Right lobe of liver (tissue), 6 donors: ENCODE measurements at regions not wholly inside any gene's neighbourhood (a gene's known extent, or its start where the extent isn't known, plus 50 kb on each side); places are given as distances from the start of the nearest gene placed in this dataset.
A peak's percentile ranks its signal among the peaks of the same experiment; 100 is the strongest.

Source experiments
- ATAC-seq, 4 donors: fragments of 200-7000 bp; cut with Tn5 transposase; one replicate each; pipeline ENCODE4 v1.9.1; 2020; ENCODE audit warnings: mild to moderate bottlenecking in 4 of 4, moderate library complexity in 4 of 4
- DNase-seq, 3 donors: peaks; one replicate each; pipeline ENCODE4 v3.0.0-alpha.2; 2020
- H3K27ac ChIP-seq, 3 donors: fragments of 200-600 bp; one replicate each; pipeline ENCODE4 v1.8.0; 2022
- H3K27me3 ChIP-seq, 2 donors: fragments of 200-600 bp; one replicate each; pipeline ENCODE4 v1.8.0; 2022
- H3K36me3 ChIP-seq, 4 donors: fragments of 200-600 bp; sonication (generic) in 1 of 4; one replicate each; pipeline versions ENCODE4 v1.5.1 to v1.8.0; 2017 to 2022; ENCODE audit warnings: control low read depth in 1 of 4
- H3K4me1 ChIP-seq, 4 donors: fragments of 200-600 bp; sonication (generic) in 1 of 4; one replicate each; pipeline versions ENCODE4 v1.5.1 to v1.8.0; 2017 to 2022; ENCODE audit warnings: control low read depth in 1 of 4
- H3K4me3 ChIP-seq, 3 donors: fragments of 200-600 bp; one replicate each; pipeline ENCODE4 v1.8.0; 2022
- H3K9me3 ChIP-seq, 4 donors: fragments of 200-600 bp; sonication (generic) in 1 of 4; one replicate each; pipeline versions ENCODE4 v1.5.1 to v1.8.0; 2017 to 2022; ENCODE audit warnings: control low read depth in 1 of 4
- POLR2A ChIP-seq: fragments of 450-650 bp; IDR thresholded peaks from one replicate; pipeline ENCODE4 v1.6.1; 2017; ENCODE audit warnings: antibody characterized with exemption, mild to moderate bottlenecking
- WGBS: methylation state at CpG from one replicate; pipeline ENCODE4 v1.1.6; 2018; ENCODE audit warnings: low coverage, low lambda C conversion rate; ENCODE audit not compliant: insufficient coverage; ENCODE audit errors: missing lambda C conversion rate; 5-methylcytosine and 5-hydroxymethylcytosine counted together
- intact Hi-C, 2 donors: fragments of 100-400 bp; cut with DNase I; formaldehyde crosslinking; loops; one replicate each; pipeline versions ENCODE4 v1.11.2 to v1.14.1; 2022
- TF ChIP-seq, protein P1 (sequence below), 4 donors: fragments of 200-600 bp in 3 of 4; fragments of 450-650 bp in 1 of 4; IDR thresholded peaks; one replicate each; pipeline versions ENCODE4 v1.5.1 to v1.8.0; 2016 to 2022; ENCODE audit warnings: antibody characterized with exemption in 4 of 4, mild to moderate bottlenecking in 2 of 4
- donor health status: DM: no; HTN: yes; CAD: no.
- donor health status: DM: no; HTN: no; CAD: no.
- donor health status: DM: no; HTN: no; CAD: no.
- donor health status: DM: no; HTN: yes; CAD: no.
- donor health status: DM: no; HTN: yes; CAD: no.

DNA sequence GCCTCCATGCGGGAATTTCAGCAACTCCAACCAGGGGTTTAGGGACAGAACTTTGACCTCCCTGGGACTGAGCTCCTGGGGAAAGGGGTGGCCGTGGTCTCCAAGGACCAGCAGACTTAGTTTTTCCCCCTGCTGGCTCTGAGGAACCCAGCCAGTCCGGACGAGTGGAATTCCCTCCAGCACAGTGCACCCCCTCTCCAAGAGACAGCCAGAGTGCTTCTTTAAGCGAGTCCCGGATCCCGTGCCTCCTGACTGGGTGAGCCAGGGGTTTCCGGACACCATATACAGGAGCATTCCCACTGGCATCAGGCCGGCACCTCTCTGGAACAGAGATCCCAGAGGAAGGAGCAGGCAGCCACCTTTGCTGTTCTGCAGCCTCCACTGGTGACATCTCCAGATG lies 459.5 kb downstream of the OCA2 start:
- Histone ChIP-seq H3K4me3 (no peak overlapping the region), H3K9me3 (no peaks in the 10 kb centered on the region), H3K36me3 (no peaks in the 10 kb centered on the region), H3K27me3 (no peaks in the 10 kb centered on the region), H3K27ac (no peak overlapping the region), H3K4me1 (no peaks in the 10 kb centered on the region)
- DNase-seq (peak in 1 of 3 donors; percentile 49), ATAC-seq (peak in 1 of 4 donors; percentile 30)
- intact Hi-C loops: no loop called here
- TF ChIP-seq, protein P1, sequence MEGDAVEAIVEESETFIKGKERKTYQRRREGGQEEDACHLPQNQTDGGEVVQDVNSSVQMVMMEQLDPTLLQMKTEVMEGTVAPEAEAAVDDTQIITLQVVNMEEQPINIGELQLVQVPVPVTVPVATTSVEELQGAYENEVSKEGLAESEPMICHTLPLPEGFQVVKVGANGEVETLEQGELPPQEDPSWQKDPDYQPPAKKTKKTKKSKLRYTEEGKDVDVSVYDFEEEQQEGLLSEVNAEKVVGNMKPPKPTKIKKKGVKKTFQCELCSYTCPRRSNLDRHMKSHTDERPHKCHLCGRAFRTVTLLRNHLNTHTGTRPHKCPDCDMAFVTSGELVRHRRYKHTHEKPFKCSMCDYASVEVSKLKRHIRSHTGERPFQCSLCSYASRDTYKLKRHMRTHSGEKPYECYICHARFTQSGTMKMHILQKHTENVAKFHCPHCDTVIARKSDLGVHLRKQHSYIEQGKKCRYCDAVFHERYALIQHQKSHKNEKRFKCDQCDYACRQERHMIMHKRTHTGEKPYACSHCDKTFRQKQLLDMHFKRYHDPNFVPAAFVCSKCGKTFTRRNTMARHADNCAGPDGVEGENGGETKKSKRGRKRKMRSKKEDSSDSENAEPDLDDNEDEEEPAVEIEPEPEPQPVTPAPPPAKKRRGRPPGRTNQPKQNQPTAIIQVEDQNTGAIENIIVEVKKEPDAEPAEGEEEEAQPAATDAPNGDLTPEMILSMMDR (IDR thresholded peaks at IDR 0.05): no peak
- TF ChIP-seq POLR2A: no peak
- WGBS: 80% methylated on average over 1 of the region's 9 CpGs

DNA sequence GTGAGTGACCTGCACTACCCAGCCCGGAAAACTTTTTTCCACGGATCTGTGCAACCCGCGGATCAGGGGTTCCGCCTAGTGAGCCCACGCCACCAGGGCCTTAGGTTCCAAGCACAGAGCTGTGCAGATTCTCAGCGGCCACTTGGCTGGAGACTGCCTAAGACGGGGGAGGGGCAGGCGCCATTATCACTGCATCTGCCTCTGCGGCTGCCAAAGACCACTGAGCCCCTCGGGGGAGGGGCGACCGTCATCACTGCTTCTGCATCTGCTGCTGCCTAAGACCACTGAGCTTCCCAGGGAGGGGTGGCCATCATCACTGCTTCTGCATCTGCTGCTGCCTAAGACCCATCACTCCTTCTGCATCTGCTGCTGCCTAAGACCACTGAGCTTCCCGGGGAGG lies 460.2 kb downstream of the OCA2 start:
- Histone ChIP-seq H3K4me3 (no peak overlapping the region), H3K9me3 (no peaks in the 10 kb centered on the region), H3K27ac (no peak overlapping the region), H3K27me3 (no peaks in the 10 kb centered on the region), H3K36me3 (no peaks in the 10 kb centered on the region), H3K4me1 (no peaks in the 10 kb centered on the region)
- TF ChIP-seq, protein P1 (IDR thresholded peaks at IDR 0.05): no peak
- no peak for TF ChIP-seq POLR2A
- intact Hi-C loops: no loop called here
- no CpG with 5 or more reads among the region's 14 CpGs for WGBS
- no peak for ATAC-seq
- no peak for DNase-seq

DNA sequence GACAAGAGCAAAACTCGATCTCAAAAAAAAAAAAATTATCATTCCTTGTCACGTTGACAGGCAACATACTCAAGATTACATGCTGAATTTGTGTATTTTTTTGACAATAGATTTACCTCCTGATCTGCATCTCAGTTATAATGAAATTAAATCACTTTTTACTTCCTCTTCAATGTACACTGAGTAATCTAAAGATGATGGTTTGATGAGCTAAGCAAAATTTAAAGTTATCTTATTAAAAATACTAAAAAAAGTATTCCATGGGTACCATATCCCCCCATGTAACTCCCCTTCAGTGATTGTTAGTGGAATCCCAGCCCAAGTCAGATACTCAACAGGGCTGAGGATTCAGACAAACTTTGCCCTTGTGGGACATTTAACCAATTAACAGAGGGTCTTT lies 463.2 kb downstream of the OCA2 start:
- Histone ChIP-seq H3K9me3 (no peaks in the 10 kb centered on the region), H3K27me3 (no peaks in the 10 kb centered on the region), H3K27ac (no peak overlapping the region), H3K4me3 (no peak overlapping the region), H3K36me3 (no peaks in the 10 kb centered on the region), H3K4me1 (no peaks in the 10 kb centered on the region)
- 36% methylated on average over 2 of the region's 2 CpGs for WGBS
- intact Hi-C loops: no loop called here
- DNase-seq (no peak), ATAC-seq (no peak)
- TF ChIP-seq, protein P1 (IDR thresholded peaks at IDR 0.05): no peak
- TF ChIP-seq POLR2A: no peak

DNA sequence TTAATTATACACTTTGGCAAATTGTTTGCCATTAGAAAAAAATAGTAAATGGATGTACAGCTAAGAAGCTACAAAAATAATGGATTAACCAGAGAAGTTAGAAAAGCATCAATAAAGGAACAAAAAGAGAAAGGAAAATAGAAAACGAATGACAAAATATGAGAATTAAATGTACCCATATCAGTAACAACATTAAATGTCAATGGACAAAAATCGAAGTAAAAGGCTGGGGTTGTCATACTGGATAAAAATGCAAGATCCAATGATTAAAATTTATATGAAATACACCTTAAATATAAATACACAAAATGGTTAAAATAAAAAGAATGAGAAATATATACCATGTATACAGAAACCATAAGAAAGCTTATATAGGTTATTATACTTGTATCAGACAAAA lies 470.6 kb downstream of the OCA2 start:
- intact Hi-C loops: no loop called here
- H3K9me3 ChIP-seq: peaks cover 0 to 5% (median 0%) of the 10 kb centered on the region in 4 donors
- no peak overlapping the region for H3K27ac ChIP-seq
- no peaks in the 10 kb centered on the region for H3K36me3 ChIP-seq
- no peak for ATAC-seq
- no peak for TF ChIP-seq POLR2A
- no peak overlapping the region for H3K4me3 ChIP-seq
- 23% methylated on average over 2 of the region's 2 CpGs for WGBS
- H3K4me1 ChIP-seq: no peaks in the 10 kb centered on the region
- DNase-seq: no peak
- no peaks in the 10 kb centered on the region for H3K27me3 ChIP-seq

DNA sequence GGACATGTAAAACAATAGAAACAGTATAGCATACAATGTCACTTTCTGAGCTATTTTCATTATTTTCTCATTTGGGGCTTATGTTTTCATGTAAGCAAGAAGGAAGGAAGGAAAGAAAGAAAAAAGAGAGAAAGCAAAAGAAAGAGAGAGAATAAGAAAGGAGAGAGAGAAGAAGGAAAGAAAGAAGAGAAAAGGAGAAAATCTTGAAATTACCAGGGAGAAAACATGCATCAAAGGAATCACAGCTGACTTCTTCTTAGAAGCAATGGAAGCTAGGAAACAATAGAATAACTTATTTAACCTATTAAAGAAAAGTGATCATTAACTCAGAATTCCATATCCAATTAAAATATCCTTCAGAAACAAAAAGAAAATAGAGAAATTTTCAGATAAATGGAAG lies 471.5 kb downstream of the OCA2 start:
- intact Hi-C loops: no loop called here
- H3K27ac ChIP-seq: no peak overlapping the region
- H3K36me3 ChIP-seq: no peaks in the 10 kb centered on the region
- no peaks in the 10 kb centered on the region for H3K27me3 ChIP-seq
- H3K4me1 ChIP-seq: no peaks in the 10 kb centered on the region
- no peak for DNase-seq
- peaks cover 0 to 5% (median 0%) of the 10 kb centered on the region in 4 donors for H3K9me3 ChIP-seq
- no peak overlapping the region for H3K4me3 ChIP-seq
- no peak for TF ChIP-seq POLR2A
- TF ChIP-seq, protein P1 (IDR thresholded peaks at IDR 0.05): no peak
- ATAC-seq: no peak
